Panc1 (cell line): ENCODE measurements at regions not wholly inside any gene's neighbourhood (a gene's known extent, or its start where the extent isn't known, plus 50 kb on each side); places are given as distances from the start of the nearest gene placed in this dataset.

ENCODE experiments used
- ATAC-seq: fragments of 200-7000 bp; cut with Tn5 transposase; 2 replicates; pipeline ENCODE4 v1.9.1; 2020; ENCODE audit warnings: mild to moderate bottlenecking, moderate library complexity
- BruUV-seq: library from RNA; stranded (reverse); fragments of 400-500 nt; replicated peaks from 2 replicates; lab custom pipeline; 2021; lab: Mats Ljungman, UMichigan
- CTCF ChIA-PET: fragments of 300-600 bp; sonication (Branson Sonifier 250); formaldehyde crosslinking; loops from one replicate; lab custom pipeline; 2022; ENCODE audit warnings: antibody characterized with exemption; lab: Charles Lee
- POLR2A ChIA-PET: fragments of 300-600 bp; sonication (Branson Sonifier 250); formaldehyde crosslinking; loops from one replicate; lab custom pipeline; 2022; ENCODE audit warnings: antibody characterized with exemption; lab: Charles Lee
- DNase-seq: peaks from one replicate; pipeline ENCODE4 v3.0.0-alpha.2; 2010; ENCODE audit warnings: low read depth, low spot score
- H3K27ac ChIP-seq: 2 replicates; pipeline ENCODE4 v1.5.1; 2011; ENCODE audit warnings: mild to moderate bottlenecking, low read length, inconsistent platforms
- H3K27me3 ChIP-seq: fragments of 200-500 bp; sonication (Bioruptor generic); 2 replicates; pipeline ENCODE4 v1.6.0; 2014; ENCODE audit warnings: low read length, inconsistent platforms; ENCODE audit not compliant: control insufficient read depth, insufficient read depth
- H3K36me3 ChIP-seq: fragments of 200-500 bp; sonication (Bioruptor generic); 2 replicates; pipeline ENCODE4 v1.5.1; 2014; ENCODE audit warnings: inconsistent platforms, mild to moderate bottlenecking, low read length, moderate library complexity; ENCODE audit not compliant: control insufficient read depth, insufficient read depth
- H3K4me1 ChIP-seq: 2 replicates; pipeline ENCODE4 v1.5.1; 2011; ENCODE audit warnings: inconsistent platforms, mild to moderate bottlenecking, low read length, moderate library complexity; ENCODE audit not compliant: control insufficient read depth, insufficient read depth
- H3K4me3 ChIP-seq, 2 experiments: 2 replicates each; pipeline ENCODE4 v1.5.1; 2011 to 2012; ENCODE audit warnings: low read depth in 2 of 2, low read length in 2 of 2, mild to moderate bottlenecking in 2 of 2, inconsistent platforms in 1 of 2, moderate library complexity in 1 of 2
- H3K9me3 ChIP-seq: fragments of 200-500 bp; sonication (Bioruptor generic); 2 replicates; pipeline ENCODE4 v1.5.1; 2014; ENCODE audit warnings: low read depth, mild to moderate bottlenecking, inconsistent platforms, low read length, moderate library complexity; ENCODE audit not compliant: control insufficient read depth, insufficient read depth
- POLR2AphosphoS5 ChIP-seq: IDR thresholded peaks from 2 replicates; pipeline ENCODE4 v1.6.1; 2012; ENCODE audit warnings: mild to moderate bottlenecking, low read depth, low read length, moderate library complexity
- SIN3A ChIP-seq: IDR thresholded peaks from 2 replicates; pipeline ENCODE4 v1.6.1; 2012; ENCODE audit warnings: low read depth, mild to moderate bottlenecking, low read length, moderate library complexity, borderline replicate concordance; ENCODE audit not compliant: insufficient read depth
- TCF7L2 ChIP-seq: IDR thresholded peaks from 2 replicates; pipeline ENCODE4 v1.6.1; 2011; ENCODE audit warnings: mild to moderate bottlenecking, low read depth, low read length, inconsistent platforms
- in situ Hi-C: cut with HindIII; loops from 2 replicates; pipeline ENCODE4 v1.10.0; 2016; ENCODE audit warnings: low sequenced_read_pairs, low pct_unique_long_range_greater_than_20kb
- intact Hi-C: fragments of 100-400 bp; cut with micrococcal nuclease; formaldehyde crosslinking; loops from one replicate; pipeline ENCODE4 v1.10.0; 2022; ENCODE audit not compliant: unreplicated experiment
- TF ChIP-seq, protein P1 (sequence below), 2 experiments: IDR thresholded peaks; 2 replicates each; pipeline ENCODE4 v1.6.1; 2011 to 2012; ENCODE audit warnings: low read depth in 2 of 2, control low read depth in 1 of 2, low read length in 1 of 2, mild to moderate bottlenecking in 1 of 2, moderate library complexity in 1 of 2; ENCODE audit not compliant: insufficient read depth in 1 of 2
- TF ChIP-seq, protein P2 (sequence below): fragments of 450-650 bp; IDR thresholded peaks from 2 replicates; pipeline ENCODE4 v1.5.1; 2017; ENCODE audit warnings: mild to moderate bottlenecking

- Histone ChIP-seq H3K9me3 (no peaks in the 10 kb centered on the region), H3K36me3 (no peaks in the 10 kb centered on the region), H3K4me3 (no peak overlapping the region), H3K27me3 (0 out of 2 replicates have a peak, but pooled peaks cover 3% of the 10 kb centered on the region), H3K27ac (no peak overlapping the region), H3K4me1 (no peaks in the 10 kb centered on the region)
- CTCF ChIA-PET = no interaction called here
- BruUV-seq = no TSS peak
- in situ Hi-C loops (no loop called here), intact Hi-C loops (no loop called here)
- TF ChIP-seq, protein P1, sequence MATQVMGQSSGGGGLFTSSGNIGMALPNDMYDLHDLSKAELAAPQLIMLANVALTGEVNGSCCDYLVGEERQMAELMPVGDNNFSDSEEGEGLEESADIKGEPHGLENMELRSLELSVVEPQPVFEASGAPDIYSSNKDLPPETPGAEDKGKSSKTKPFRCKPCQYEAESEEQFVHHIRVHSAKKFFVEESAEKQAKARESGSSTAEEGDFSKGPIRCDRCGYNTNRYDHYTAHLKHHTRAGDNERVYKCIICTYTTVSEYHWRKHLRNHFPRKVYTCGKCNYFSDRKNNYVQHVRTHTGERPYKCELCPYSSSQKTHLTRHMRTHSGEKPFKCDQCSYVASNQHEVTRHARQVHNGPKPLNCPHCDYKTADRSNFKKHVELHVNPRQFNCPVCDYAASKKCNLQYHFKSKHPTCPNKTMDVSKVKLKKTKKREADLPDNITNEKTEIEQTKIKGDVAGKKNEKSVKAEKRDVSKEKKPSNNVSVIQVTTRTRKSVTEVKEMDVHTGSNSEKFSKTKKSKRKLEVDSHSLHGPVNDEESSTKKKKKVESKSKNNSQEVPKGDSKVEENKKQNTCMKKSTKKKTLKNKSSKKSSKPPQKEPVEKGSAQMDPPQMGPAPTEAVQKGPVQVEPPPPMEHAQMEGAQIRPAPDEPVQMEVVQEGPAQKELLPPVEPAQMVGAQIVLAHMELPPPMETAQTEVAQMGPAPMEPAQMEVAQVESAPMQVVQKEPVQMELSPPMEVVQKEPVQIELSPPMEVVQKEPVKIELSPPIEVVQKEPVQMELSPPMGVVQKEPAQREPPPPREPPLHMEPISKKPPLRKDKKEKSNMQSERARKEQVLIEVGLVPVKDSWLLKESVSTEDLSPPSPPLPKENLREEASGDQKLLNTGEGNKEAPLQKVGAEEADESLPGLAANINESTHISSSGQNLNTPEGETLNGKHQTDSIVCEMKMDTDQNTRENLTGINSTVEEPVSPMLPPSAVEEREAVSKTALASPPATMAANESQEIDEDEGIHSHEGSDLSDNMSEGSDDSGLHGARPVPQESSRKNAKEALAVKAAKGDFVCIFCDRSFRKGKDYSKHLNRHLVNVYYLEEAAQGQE (IDR thresholded peaks at IDR 0.05; ENCODE audit: insufficient read depth in 1 of 2, low read depth in 2 of 2, low read length in 1 of 2) = no peak
- TF ChIP-seq SIN3A (no peak), POLR2AphosphoS5 (no peak), TCF7L2 (no peak)
- TF ChIP-seq, protein P2, sequence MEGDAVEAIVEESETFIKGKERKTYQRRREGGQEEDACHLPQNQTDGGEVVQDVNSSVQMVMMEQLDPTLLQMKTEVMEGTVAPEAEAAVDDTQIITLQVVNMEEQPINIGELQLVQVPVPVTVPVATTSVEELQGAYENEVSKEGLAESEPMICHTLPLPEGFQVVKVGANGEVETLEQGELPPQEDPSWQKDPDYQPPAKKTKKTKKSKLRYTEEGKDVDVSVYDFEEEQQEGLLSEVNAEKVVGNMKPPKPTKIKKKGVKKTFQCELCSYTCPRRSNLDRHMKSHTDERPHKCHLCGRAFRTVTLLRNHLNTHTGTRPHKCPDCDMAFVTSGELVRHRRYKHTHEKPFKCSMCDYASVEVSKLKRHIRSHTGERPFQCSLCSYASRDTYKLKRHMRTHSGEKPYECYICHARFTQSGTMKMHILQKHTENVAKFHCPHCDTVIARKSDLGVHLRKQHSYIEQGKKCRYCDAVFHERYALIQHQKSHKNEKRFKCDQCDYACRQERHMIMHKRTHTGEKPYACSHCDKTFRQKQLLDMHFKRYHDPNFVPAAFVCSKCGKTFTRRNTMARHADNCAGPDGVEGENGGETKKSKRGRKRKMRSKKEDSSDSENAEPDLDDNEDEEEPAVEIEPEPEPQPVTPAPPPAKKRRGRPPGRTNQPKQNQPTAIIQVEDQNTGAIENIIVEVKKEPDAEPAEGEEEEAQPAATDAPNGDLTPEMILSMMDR = no peak
- POLR2A ChIA-PET = no interaction called here
- ATAC-seq = no peak
- DNase-seq = no peak
These were observed 74.0 kb upstream of the TNR start for GRCh38 chr1:175817445-175817844.

GRCh38 chr1:175814885-175815284 lies 71.5 kb upstream of the TNR start:
- Histone ChIP-seq H3K4me1 (no peaks in the 10 kb centered on the region), H3K4me3 (no peak overlapping the region), H3K27me3 (no peaks in the 10 kb centered on the region), H3K27ac (no peak overlapping the region), H3K9me3 (no peaks in the 10 kb centered on the region), H3K36me3 (no peaks in the 10 kb centered on the region)
- ATAC-seq (no peak), DNase-seq (no peak)
- intact Hi-C loops (no loop called here), in situ Hi-C loops (no loop called here)
- TF ChIP-seq POLR2AphosphoS5 (no peak), SIN3A (no peak), TCF7L2 (no peak)
- TF ChIP-seq, protein P2 = no peak
- TF ChIP-seq, protein P1 (IDR thresholded peaks at IDR 0.05; ENCODE audit: insufficient read depth in 1 of 2, low read depth in 2 of 2, low read length in 1 of 2) = no peak
- ChIA-PET CTCF (no interaction called here), POLR2A (no interaction called here)
- no TSS peak for BruUV-seq
